ENCODE measurements at regions not wholly inside any gene's neighbourhood (a gene's known extent, or its start where the extent isn't known, plus 50 kb on each side); places are given as distances from the start of the nearest gene placed in this dataset.

DNA sequence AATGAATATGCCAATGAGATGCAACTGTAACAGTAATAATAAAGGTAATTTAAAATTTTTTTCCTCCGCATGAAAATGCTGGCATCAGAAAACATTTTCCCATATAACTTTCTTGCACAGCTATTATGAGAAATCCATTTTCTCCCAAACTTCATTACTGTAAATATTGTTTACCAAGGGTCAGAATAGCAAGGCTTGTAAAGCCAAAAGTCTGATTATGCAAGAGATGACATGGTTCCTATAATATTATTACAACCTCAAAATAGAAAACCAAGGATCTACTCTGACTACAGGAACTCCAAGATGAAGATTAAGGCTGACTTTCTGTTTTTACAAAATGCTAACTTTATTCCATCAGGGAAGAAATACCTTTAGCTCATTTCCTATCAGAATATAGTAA is 162.7 kb upstream of the CDK1 start:
- WGBS, 2 donors = 95 to 97% methylated on average over 1 of the region's 1 CpG
- DNase-seq (ENCODE audit: low spot score in 2 of 2) = no peak
- H3K4me3 ChIP-seq (ENCODE audit: low read depth, poor library complexity, severe bottlenecking) = no peak overlapping the region
- no peak for TF ChIP-seq POLR2A (IDR thresholded peaks at IDR 0.05)
- TF ChIP-seq CTCF (IDR thresholded peaks at IDR 0.05) = no peak
- intact Hi-C loops (cut with DNase I; ENCODE audit: low total_unique reads) = no loop called here

DNA sequence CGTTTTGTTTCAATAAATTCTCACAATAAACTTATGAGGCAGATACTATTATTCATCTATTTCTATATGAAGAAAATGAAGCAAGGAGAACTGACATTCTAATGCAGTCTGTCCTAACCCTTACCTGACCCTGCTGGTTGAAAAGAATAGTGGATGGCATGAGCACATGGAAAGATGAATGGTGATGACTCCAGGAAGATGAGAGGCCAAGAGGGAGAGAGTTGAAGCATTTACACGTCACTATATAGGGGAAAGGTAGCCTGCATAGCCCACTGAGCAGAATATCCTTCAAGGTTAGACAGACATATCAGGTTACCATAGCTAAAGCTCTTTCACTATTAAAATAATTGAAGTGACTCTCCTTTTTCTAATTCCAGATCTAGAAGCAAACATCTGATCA is 163.9 kb upstream of the CDK1 start:
- WGBS, 2 donors = 78 to 83% methylated on average over 2 of the region's 2 CpGs

GRCh38 chr10:60613434-60613833 is 164.8 kb upstream of the CDK1 start:
- H3K4me3 ChIP-seq (ENCODE audit: low read depth, poor library complexity, severe bottlenecking) = no peak overlapping the region
- intact Hi-C loops (cut with DNase I; ENCODE audit: low total_unique reads) = no loop called here
- WGBS, 2 donors = 90 to 95% methylated on average over 2 of the region's 2 CpGs
- no peak for TF ChIP-seq CTCF (IDR thresholded peaks at IDR 0.05)
- TF ChIP-seq POLR2A (IDR thresholded peaks at IDR 0.05) = no peak
- DNase-seq (ENCODE audit: low spot score in 2 of 2) = no peak

More for the DNA sequence above, 163.9 kb upstream of the CDK1 start:
- no peak overlapping the region for H3K4me3 ChIP-seq (ENCODE audit: low read depth, poor library complexity, severe bottlenecking)
- TF ChIP-seq CTCF (IDR thresholded peaks at IDR 0.05) (no peak), POLR2A (IDR thresholded peaks at IDR 0.05) (no peak)
- DNase-seq (ENCODE audit: low spot score in 2 of 2) = no peak
- intact Hi-C loops (cut with DNase I; ENCODE audit: low total_unique reads) = no loop called here

DNA sequence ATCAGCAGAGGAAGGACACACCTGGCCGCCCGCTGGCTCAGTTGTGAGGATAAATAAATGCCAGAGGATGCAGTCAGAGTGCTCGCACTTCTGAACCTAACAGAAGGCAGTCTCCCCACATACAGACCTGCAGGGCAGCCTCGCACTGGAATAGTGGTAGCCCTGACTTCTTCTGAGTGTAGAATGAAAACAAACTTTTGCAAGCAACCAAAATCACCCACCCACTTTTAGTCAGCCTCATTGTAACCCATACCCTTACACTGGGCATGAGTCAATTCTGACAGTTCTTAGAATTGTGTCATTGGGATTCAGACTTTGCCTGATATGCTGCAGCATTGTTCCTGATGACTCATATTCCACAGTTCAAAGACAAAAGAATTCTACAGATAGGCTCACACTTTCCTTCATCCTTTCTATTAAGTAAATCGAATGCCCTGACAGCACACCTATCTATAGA is 167.0 kb upstream of the CDK1 start:
- H3K4me3 ChIP-seq (ENCODE audit: low read depth, poor library complexity, severe bottlenecking) = no peak overlapping the region
- intact Hi-C loops (cut with DNase I; ENCODE audit: low total_unique reads) = no loop called here
- WGBS, 2 donors = 78 to 83% methylated on average over 5 of the region's 5 CpGs
- DNase-seq (ENCODE audit: low spot score in 2 of 2) = no peak
- no peak for TF ChIP-seq POLR2A (IDR thresholded peaks at IDR 0.05)
- TF ChIP-seq CTCF (IDR thresholded peaks at IDR 0.05) = no peak

GRCh38 chr10:60607372-60607771 is 170.9 kb upstream of the CDK1 start:
- intact Hi-C loops (cut with DNase I; ENCODE audit: low total_unique reads) = no loop called here
- TF ChIP-seq POLR2A (IDR thresholded peaks at IDR 0.05) (no peak), CTCF (IDR thresholded peaks at IDR 0.05) (no peak)
- WGBS, 2 donors = 67 to 79% methylated on average over 3 of the region's 3 CpGs
- no peak overlapping the region for H3K4me3 ChIP-seq (ENCODE audit: low read depth, poor library complexity, severe bottlenecking)
- DNase-seq (ENCODE audit: low spot score in 2 of 2) = no peak

DNA sequence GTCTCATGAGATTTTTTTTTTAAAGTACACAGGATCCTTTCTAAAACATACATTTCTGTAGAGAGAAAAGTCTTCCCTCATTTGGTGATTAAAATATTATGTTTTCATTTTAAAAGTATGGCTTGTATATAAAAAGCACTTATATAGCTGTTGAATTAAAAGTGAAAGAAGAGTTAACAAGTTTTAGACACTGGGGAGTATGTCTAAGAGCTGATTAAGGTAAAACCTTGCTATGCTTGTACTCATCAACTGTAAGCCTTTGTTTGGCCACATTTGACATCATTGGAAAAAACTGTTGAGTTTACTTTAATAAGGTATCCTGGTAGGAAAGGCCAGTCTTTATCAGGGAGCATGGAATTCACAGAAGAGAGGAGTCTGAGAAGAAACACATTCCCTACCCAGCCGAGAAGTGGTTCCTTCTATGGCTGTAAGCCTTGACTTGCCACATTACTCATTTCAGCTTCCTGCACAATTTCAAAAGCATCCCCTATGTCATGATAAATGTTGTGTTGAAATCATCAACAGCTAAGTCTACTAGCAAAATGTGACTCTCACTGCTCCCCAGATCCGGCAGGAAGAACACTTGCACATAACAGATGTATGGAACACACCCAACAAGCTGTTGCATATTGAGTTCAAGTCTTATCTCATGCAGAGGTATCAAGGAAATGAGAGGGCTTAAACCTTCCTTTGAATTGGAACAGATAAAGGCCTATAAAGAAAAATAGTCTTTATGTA is 171.8 kb upstream of the CDK1 start:
- TF ChIP-seq POLR2A (IDR thresholded peaks at IDR 0.05) (no peak), CTCF (IDR thresholded peaks at IDR 0.05) (no peak)
- no peak overlapping the region for H3K4me3 ChIP-seq (ENCODE audit: low read depth, poor library complexity, severe bottlenecking)
- intact Hi-C loops (cut with DNase I; ENCODE audit: low total_unique reads) = no loop called here
- DNase-seq (ENCODE audit: low spot score in 2 of 2) = no peak
- 45 to 51% methylated on average over 2 of the region's 2 CpGs for WGBS, 2 donors

Data from lower leg skin (tissue), 4 donors.